ENCODE measurements at regions not wholly inside any gene's neighbourhood (a gene's known extent, or its start where the extent isn't known, plus 50 kb on each side); places are given as distances from the start of the nearest gene placed in this dataset.

DNA sequence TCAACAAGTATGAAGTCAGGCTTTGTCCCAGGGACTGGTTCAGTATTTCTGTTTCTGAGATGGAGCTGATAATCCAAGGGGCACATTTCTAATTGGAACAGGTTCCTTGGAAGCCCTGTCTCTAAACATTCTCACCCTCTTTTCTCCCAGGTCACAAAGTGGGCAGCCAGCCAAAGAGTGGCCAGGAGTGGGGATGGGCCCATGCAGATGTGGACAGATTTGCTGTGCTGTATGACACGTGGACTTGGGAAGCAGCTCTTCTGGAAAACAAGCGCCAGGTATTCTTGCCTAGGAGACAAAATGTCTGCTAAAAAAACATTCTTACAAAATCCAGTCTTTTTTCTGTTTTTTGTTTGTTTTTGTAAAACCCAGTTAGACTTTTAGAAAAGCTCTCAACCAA, 140.2 kb downstream of the CD164 start:
- POLR2A ChIA-PET (ENCODE audit: partially characterized antibody), result no interaction called here
- Histone ChIP-seq H3K27ac (ENCODE audit: low read depth, low read length) (no peak overlapping the region), H3K27me3 (ENCODE audit: insufficient read depth, low read length) (no peaks in the 10 kb centered on the region), H3K9me3 (ENCODE audit: control insufficient read depth in 1 of 2, low read length in 2 of 2) (no peaks in the 10 kb centered on the region), H3K4me1 (ENCODE audit: insufficient read depth, low read length) (peaks cover 4% of the 10 kb centered on the region), H3K4me3 (ENCODE audit: low read length in 2 of 2) (no peak overlapping the region), H3K36me3 (ENCODE audit: insufficient read depth, low read length) (no peaks in the 10 kb centered on the region)
- Mint-ChIP-seq H3K27me3 (peaks cover 0 to 3% of the 10 kb centered on the region in 2 donors), H3K36me3 (no peaks in the 10 kb centered on the region), H3K27ac (no peak overlapping the region), H3K4me1 (peaks cover 5 to 18% (median 7%) of the 10 kb centered on the region in 4 donors), H3K4me3 (no peak overlapping the region), H3K9me3 (peaks cover 0 to 1% (median 0%) of the 10 kb centered on the region in 8 donors)
- CTCF ChIA-PET (ENCODE audit: partially characterized antibody), result interaction anchor here (1.2 kb wide), 1 partner anchor 142 kb away, joined by 5 read pairs; no protein-coding TSS in a partner anchor
- intact Hi-C loops (cut with micrococcal nuclease), result no loop called here
- no peak for DNase-seq

DNA sequence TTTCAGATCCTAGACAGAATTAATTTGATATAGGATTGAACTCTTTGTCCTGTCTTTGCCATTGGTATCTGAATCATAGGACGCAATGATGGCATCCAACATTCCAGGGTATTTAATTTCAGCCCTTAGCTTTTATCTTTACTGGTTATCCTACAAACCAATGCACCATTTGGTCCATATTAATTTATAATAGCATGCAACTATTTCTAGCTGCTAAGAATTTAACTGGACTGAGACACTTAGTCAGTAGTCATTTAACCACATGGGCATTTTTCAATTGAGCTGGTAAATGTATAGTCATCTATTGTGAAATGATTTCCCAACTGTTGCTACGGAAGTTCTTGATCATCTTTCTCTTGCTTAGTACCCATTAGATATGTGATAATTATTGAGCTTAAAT, 141.1 kb downstream of the CD164 start:
- Histone ChIP-seq H3K27me3 (ENCODE audit: insufficient read depth, low read length) (no peaks in the 10 kb centered on the region), H3K27ac (ENCODE audit: low read depth, low read length) (no peak overlapping the region), H3K4me3 (ENCODE audit: low read length in 2 of 2) (no peak overlapping the region), H3K9me3 (ENCODE audit: control insufficient read depth in 1 of 2, low read length in 2 of 2) (no peaks in the 10 kb centered on the region), H3K4me1 (ENCODE audit: insufficient read depth, low read length) (peaks cover 8% of the 10 kb centered on the region), H3K36me3 (ENCODE audit: insufficient read depth, low read length) (no peaks in the 10 kb centered on the region)
- no peaks in the 10 kb centered on the region for H3K36me3 Mint-ChIP-seq
- no peak for DNase-seq
- H3K27me3 Mint-ChIP-seq, result peaks cover 0 to 3% of the 10 kb centered on the region in 2 donors
- H3K9me3 Mint-ChIP-seq, result peaks cover 0 to 1% (median 0%) of the 10 kb centered on the region in 8 donors
- peaks cover 6 to 21% (median 9%) of the 10 kb centered on the region in 4 donors for H3K4me1 Mint-ChIP-seq
- H3K27ac Mint-ChIP-seq, result no peak overlapping the region
- no peak overlapping the region for H3K4me3 Mint-ChIP-seq
- CTCF ChIA-PET (ENCODE audit: partially characterized antibody), result interaction anchor here (1.2 kb wide), 2 partner anchors 16 to 142 kb away, joined by 3 to 5 read pairs; no protein-coding TSS in a partner anchor
- POLR2A ChIA-PET (ENCODE audit: partially characterized antibody), result no interaction called here
- intact Hi-C loops (cut with micrococcal nuclease), result no loop called here

DNA sequence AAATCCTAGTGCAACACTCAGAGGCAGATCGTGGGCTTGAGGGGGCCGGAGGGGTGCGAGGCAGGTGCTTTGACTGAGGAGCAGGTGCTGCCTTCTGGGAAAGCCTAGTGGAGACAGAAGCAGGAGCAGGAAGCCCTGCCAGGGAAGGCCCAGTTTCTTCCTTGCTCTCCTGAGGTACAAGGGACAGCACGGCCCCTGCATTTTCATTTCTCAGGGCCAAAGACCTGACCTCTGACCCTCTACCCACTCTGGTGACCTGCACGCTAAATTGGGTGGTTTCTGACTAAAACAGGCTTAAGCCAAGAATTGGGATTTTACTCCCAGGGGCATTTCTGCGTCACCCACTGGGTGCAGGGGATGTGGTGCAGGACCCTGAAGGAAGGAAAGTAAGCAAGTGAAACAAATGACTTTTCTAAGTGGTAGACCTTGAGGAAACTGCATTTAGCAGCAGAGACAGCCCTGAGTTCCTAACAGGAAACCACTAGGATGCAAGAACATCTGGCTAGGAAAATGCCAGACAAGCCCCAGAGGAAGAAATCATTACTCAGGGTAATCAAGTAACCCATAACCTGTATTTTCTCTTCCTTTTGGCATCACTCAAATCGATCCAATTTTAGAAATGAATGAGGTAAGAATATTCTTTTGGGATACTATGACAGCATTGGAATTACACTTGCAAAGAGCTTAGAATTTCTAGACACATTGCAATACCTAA, 141.7 kb downstream of the CD164 start:
- H3K36me3 ChIP-seq (ENCODE audit: insufficient read depth, low read length), result no peaks in the 10 kb centered on the region
- H3K4me3 Mint-ChIP-seq, result no peak overlapping the region
- no peak overlapping the region for H3K27ac ChIP-seq (ENCODE audit: low read depth, low read length)
- no peaks in the 10 kb centered on the region for H3K27me3 ChIP-seq (ENCODE audit: insufficient read depth, low read length)
- H3K9me3 ChIP-seq (ENCODE audit: control insufficient read depth in 1 of 2, low read length in 2 of 2), result no peaks in the 10 kb centered on the region
- H3K27ac Mint-ChIP-seq, result no peak overlapping the region
- CTCF ChIA-PET (ENCODE audit: partially characterized antibody), result interaction anchor here (1.2 kb wide), 1 partner anchor 16 kb away, joined by 3 read pairs; no protein-coding TSS in a partner anchor
- no peak for DNase-seq
- H3K4me1 Mint-ChIP-seq, result peaks cover 6 to 21% (median 10%) of the 10 kb centered on the region in 4 donors
- intact Hi-C loops (cut with micrococcal nuclease), result no loop called here
- H3K4me1 ChIP-seq (ENCODE audit: insufficient read depth, low read length), result peaks cover 8% of the 10 kb centered on the region
- POLR2A ChIA-PET (ENCODE audit: partially characterized antibody), result no interaction called here
- H3K9me3 Mint-ChIP-seq, result peaks cover 0 to 1% (median 0%) of the 10 kb centered on the region in 8 donors
- peaks cover 0 to 3% of the 10 kb centered on the region in 2 donors for H3K27me3 Mint-ChIP-seq
- no peak overlapping the region for H3K4me3 ChIP-seq (ENCODE audit: low read length in 2 of 2)
- H3K36me3 Mint-ChIP-seq, result no peaks in the 10 kb centered on the region

DNA sequence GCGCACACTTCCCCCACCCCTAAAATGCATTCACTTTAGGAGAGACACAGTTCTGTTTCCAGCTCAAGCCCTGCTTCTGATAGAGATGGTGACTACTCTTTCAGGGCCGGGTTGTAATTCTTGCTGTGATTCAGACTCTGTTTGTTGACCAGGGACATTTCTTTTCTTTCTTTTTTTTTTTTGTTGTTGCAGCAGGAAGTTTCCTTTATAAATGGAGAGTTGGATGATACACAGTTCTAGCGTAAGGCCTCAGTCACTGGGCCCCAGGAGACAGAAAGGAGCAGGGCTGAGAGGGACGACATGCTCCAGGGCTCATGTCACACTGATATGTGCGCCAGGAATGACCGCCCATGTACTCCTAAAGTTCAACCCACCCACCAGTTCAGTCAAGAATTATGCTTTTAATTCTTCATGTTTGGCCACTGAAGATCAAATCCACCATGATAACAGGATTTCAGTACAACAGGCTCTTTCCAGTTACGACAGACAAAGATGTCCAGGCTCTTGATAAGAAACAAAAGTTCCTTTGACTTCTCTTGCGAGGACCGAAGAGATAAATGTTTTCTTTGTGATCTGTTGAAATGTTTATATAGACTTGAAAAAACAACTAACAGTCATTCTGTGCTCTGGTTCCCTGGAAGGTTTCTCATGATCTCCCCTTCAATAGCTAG, 142.5 kb downstream of the CD164 start:
- Mint-ChIP-seq H3K27ac (peak overlapping the region in 1 of 7 donors; percentile 50), H3K36me3 (no peaks in the 10 kb centered on the region)
- POLR2A ChIA-PET (ENCODE audit: partially characterized antibody), result no interaction called here

DNA sequence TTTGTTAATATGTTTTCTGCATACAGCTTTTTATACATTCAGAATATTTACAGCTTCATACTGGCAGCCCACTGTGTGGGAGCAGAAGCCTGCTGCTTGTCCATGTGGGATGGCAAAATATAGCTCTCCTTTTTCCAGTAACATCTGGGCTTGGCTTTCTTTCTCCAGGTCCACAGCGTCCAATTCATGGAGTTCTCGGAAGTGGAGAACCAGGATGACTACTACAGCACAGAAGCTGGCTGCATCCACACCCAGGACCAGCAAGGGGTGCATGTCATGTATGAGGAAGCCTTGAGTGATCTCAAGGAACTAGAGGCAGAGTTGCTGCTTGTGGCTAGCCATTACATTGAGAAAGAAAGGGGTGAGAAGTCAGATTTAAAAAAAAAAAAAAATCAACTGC, 143.1 kb downstream of the CD164 start:
- H3K4me1 Mint-ChIP-seq, result peaks cover under 1 to 15% (median 7%) of the 10 kb centered on the region in 4 donors
- peaks cover 0 to 2% (median 0%) of the 10 kb centered on the region in 8 donors for H3K9me3 Mint-ChIP-seq
- Histone ChIP-seq H3K36me3 (ENCODE audit: insufficient read depth, low read length) (no peaks in the 10 kb centered on the region), H3K9me3 (ENCODE audit: control insufficient read depth in 1 of 2, low read length in 2 of 2) (no peaks in the 10 kb centered on the region), H3K4me1 (ENCODE audit: insufficient read depth, low read length) (peaks cover 8% of the 10 kb centered on the region), H3K27me3 (ENCODE audit: insufficient read depth, low read length) (no peaks in the 10 kb centered on the region), H3K4me3 (ENCODE audit: low read length in 2 of 2) (no peak overlapping the region), H3K27ac (ENCODE audit: low read depth, low read length) (no peak overlapping the region)
- H3K36me3 Mint-ChIP-seq, result no peaks in the 10 kb centered on the region
- H3K27ac Mint-ChIP-seq, result no peak overlapping the region
- no peak overlapping the region for H3K4me3 Mint-ChIP-seq
- intact Hi-C loops (cut with micrococcal nuclease), result no loop called here
- CTCF ChIA-PET (ENCODE audit: partially characterized antibody), result no interaction called here
- POLR2A ChIA-PET (ENCODE audit: partially characterized antibody), result no interaction called here
- peaks cover 0 to 3% of the 10 kb centered on the region in 2 donors for H3K27me3 Mint-ChIP-seq
- DNase-seq, result no peak

More for the DNA sequence above, 142.5 kb downstream of the CD164 start:
- H3K36me3 ChIP-seq (ENCODE audit: insufficient read depth, low read length), result no peaks in the 10 kb centered on the region
- no peaks in the 10 kb centered on the region for H3K27me3 ChIP-seq (ENCODE audit: insufficient read depth, low read length)
- no peak for DNase-seq
- peaks cover 8% of the 10 kb centered on the region for H3K4me1 ChIP-seq (ENCODE audit: insufficient read depth, low read length)
- Mint-ChIP-seq H3K27me3 (peaks cover 0 to 3% of the 10 kb centered on the region in 2 donors), H3K4me1 (peaks cover 6 to 21% (median 10%) of the 10 kb centered on the region in 4 donors), H3K9me3 (peaks cover 0 to 1% (median 0%) of the 10 kb centered on the region in 8 donors), H3K4me3 (no peak overlapping the region)
- CTCF ChIA-PET (ENCODE audit: partially characterized antibody), result no interaction called here
- intact Hi-C loops (cut with micrococcal nuclease), result no loop called here
- H3K27ac ChIP-seq (ENCODE audit: low read depth, low read length), result no peak overlapping the region
- no peak overlapping the region for H3K4me3 ChIP-seq (ENCODE audit: low read length in 2 of 2)
- H3K9me3 ChIP-seq (ENCODE audit: control insufficient read depth in 1 of 2, low read length in 2 of 2), result no peaks in the 10 kb centered on the region

DNA sequence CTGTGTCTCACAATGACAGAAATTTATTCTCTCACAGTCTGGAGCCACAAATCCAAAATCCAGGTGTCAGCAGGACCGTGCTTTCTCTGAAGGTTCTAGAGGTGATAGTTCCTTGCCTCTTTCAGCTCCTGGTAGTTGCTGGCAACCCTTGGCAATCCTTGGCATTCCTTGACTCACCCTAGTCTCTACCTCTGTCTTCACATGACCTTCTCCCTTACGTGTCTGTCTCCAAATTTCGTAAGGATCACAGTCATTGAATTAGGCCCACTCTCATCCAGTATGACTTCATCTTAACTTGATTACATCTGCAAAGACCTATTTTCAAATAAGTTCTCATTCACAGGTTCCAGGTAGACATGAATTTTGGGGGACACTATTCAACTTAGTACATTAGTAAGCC, 143.1 kb downstream of the CEP57L1 start:
- H3K4me1 Mint-ChIP-seq, result peaks cover 0 to 7% (median 5%) of the 10 kb centered on the region in 4 donors
- Histone ChIP-seq H3K36me3 (ENCODE audit: insufficient read depth, low read length) (no peaks in the 10 kb centered on the region), H3K9me3 (ENCODE audit: control insufficient read depth in 1 of 2, low read length in 2 of 2) (no peaks in the 10 kb centered on the region), H3K27me3 (ENCODE audit: insufficient read depth, low read length) (no peaks in the 10 kb centered on the region), H3K4me3 (ENCODE audit: low read length in 2 of 2) (no peak overlapping the region), H3K4me1 (ENCODE audit: insufficient read depth, low read length) (peaks cover 8% of the 10 kb centered on the region), H3K27ac (ENCODE audit: low read depth, low read length) (no peak overlapping the region)
- H3K27ac Mint-ChIP-seq, result no peak overlapping the region
- intact Hi-C loops (cut with micrococcal nuclease), result no loop called here
- H3K36me3 Mint-ChIP-seq, result no peaks in the 10 kb centered on the region
- H3K27me3 Mint-ChIP-seq, result peaks cover 0 to 2% of the 10 kb centered on the region in 2 donors
- CTCF ChIA-PET (ENCODE audit: partially characterized antibody), result no interaction called here
- H3K4me3 Mint-ChIP-seq, result no peak overlapping the region
- peaks cover 0 to 2% (median 0%) of the 10 kb centered on the region in 8 donors for H3K9me3 Mint-ChIP-seq
- no peak for DNase-seq
- POLR2A ChIA-PET (ENCODE audit: partially characterized antibody), result no interaction called here

DNA sequence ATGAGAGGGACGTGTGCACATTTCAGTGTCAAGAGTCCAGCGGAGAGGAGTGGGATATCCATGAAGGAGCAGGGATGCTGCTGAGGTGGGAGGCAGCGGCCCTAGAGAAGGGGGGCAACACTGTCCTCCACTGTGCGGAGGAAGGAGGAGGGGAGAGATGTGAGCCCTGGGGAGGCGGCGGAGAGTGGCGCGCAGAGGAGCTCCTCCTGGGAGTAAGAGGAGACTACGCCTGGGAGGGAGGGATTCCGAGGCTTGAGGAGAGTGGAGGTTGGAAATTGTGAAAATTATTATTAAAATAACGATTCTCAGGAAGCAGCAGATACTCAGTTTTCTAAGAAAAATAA, 142.7 kb downstream of the CEP57L1 start:
- Histone ChIP-seq H3K27ac (ENCODE audit: low read depth, low read length) (no peak overlapping the region), H3K36me3 (ENCODE audit: insufficient read depth, low read length) (no peaks in the 10 kb centered on the region), H3K4me1 (ENCODE audit: insufficient read depth, low read length) (peaks cover 8% of the 10 kb centered on the region), H3K4me3 (ENCODE audit: low read length in 2 of 2) (no peak overlapping the region), H3K9me3 (ENCODE audit: control insufficient read depth in 1 of 2, low read length in 2 of 2) (no peaks in the 10 kb centered on the region), H3K27me3 (ENCODE audit: insufficient read depth, low read length) (no peaks in the 10 kb centered on the region)
- Mint-ChIP-seq H3K27ac (no peak overlapping the region), H3K36me3 (no peaks in the 10 kb centered on the region), H3K9me3 (peaks cover 0 to 2% (median 0%) of the 10 kb centered on the region in 8 donors), H3K27me3 (peaks cover 0 to 1% of the 10 kb centered on the region in 2 donors), H3K4me3 (no peak overlapping the region), H3K4me1 (peaks cover 0 to 6% (median 5%) of the 10 kb centered on the region in 4 donors)
- DNase-seq, result no peak
- POLR2A ChIA-PET (ENCODE audit: partially characterized antibody), result no interaction called here
- intact Hi-C loops (cut with micrococcal nuclease), result no loop called here
- CTCF ChIA-PET (ENCODE audit: partially characterized antibody), result no interaction called here
